BLaER1 (cell line): ENCODE measurements at regions not wholly inside any gene's neighbourhood (a gene's known extent, or its start where the extent isn't known, plus 50 kb on each side); places are given as distances from the start of the nearest gene placed in this dataset.

Experiments
- H3K27ac ChIP-seq: shearing (Covaris generic); formaldehyde crosslinking; 2 replicates; pipeline ENCODE4 v1.8.1; 2022
- H3K27me3 ChIP-seq: shearing (Covaris generic); formaldehyde crosslinking; 2 replicates; pipeline ENCODE4 v1.8.1; 2022
- H3K36me3 ChIP-seq: shearing (Covaris generic); formaldehyde crosslinking; 2 replicates; pipeline ENCODE4 v1.8.1; 2022
- H3K4me1 ChIP-seq: shearing (Covaris generic); formaldehyde crosslinking; 2 replicates; pipeline ENCODE4 v1.8.1; 2022
- H3K4me2 ChIP-seq: shearing (Covaris generic); formaldehyde crosslinking; 2 replicates; pipeline ENCODE4 v1.8.1; 2022
- H3K4me3 ChIP-seq: shearing (Covaris generic); formaldehyde crosslinking; 2 replicates; pipeline ENCODE4 v1.8.1; 2022
- H3K9ac ChIP-seq: shearing (Covaris generic); formaldehyde crosslinking; 2 replicates; pipeline ENCODE4 v1.8.1; 2022
- H3K9me3 ChIP-seq: shearing (Covaris generic); formaldehyde crosslinking; 2 replicates; pipeline ENCODE4 v1.8.1; 2022
- H4K20me1 ChIP-seq: shearing (Covaris generic); formaldehyde crosslinking; 2 replicates; pipeline ENCODE4 v1.8.1; 2022
- Cebpa-rat ChIP-seq: shearing (Covaris generic); IDR thresholded peaks from 2 replicates; pipeline ENCODE4 v1.8.1; 2022

- Histone ChIP-seq H3K4me3 (no peak overlapping the region), H4K20me1 (no peaks in the 10 kb centered on the region), H3K4me1 (peaks cover 11% of the 10 kb centered on the region), H3K27me3 (no peaks in the 10 kb centered on the region), H3K9ac (no peak overlapping the region), H3K4me2 (no peak overlapping the region), H3K27ac (no peak overlapping the region), H3K36me3 (no peaks in the 10 kb centered on the region), H3K9me3 (no peaks in the 10 kb centered on the region)
- no peak for TF ChIP-seq Cebpa-rat
These were observed 65.8 kb upstream of the MED4 start for GRCh38 chr13:48160606-48161278.

GRCh38 chr13:48159826-48160225 lies 64.9 kb upstream of the MED4 start:
- H3K27ac ChIP-seq, result no peak overlapping the region

DNA sequence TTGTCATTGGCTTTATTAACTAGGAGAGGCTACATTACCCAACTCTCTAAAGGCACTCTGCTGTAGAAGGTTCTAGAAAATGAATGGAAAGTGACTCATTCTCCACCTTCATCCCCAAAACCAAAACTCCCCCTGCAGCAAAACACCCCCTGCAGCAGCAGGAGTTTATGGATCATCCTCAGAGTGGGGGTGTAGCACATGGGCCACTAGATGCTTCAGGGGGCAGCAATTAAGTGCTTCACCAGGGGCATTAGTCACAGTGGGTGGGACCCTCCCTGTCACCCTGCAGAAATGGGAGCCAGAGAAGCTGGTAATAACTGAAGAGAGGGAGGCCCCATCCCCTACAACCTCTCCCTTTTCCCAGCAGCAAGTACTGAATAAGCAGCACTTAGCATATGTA lies 64.5 kb upstream of the MED4 start:
- Histone ChIP-seq H3K9ac (no peak overlapping the region), H3K4me2 (no peak overlapping the region), H3K27ac (no peak overlapping the region), H4K20me1 (no peaks in the 10 kb centered on the region), H3K9me3 (no peaks in the 10 kb centered on the region), H3K4me3 (no peak overlapping the region), H3K36me3 (no peaks in the 10 kb centered on the region), H3K27me3 (no peaks in the 10 kb centered on the region), H3K4me1 (peaks cover 13% of the 10 kb centered on the region)
- no peak for TF ChIP-seq Cebpa-rat

More at GRCh38 chr13:48159826-48160225, 64.9 kb upstream of the MED4 start:
- Histone ChIP-seq H3K9ac (no peak overlapping the region), H3K4me1 (peaks cover 13% of the 10 kb centered on the region), H3K4me3 (no peak overlapping the region), H4K20me1 (no peaks in the 10 kb centered on the region), H3K27me3 (no peaks in the 10 kb centered on the region), H3K4me2 (no peak overlapping the region), H3K9me3 (no peaks in the 10 kb centered on the region), H3K36me3 (no peaks in the 10 kb centered on the region)
- TF ChIP-seq Cebpa-rat, result no peak

GRCh38 chr13:48158915-48159314 lies 64.0 kb upstream of the MED4 start:
- no peak overlapping the region for H3K9ac ChIP-seq

GRCh38 chr13:48158290-48158689 lies 63.4 kb upstream of the MED4 start:
- no peaks in the 10 kb centered on the region for H3K27me3 ChIP-seq
- H3K27ac ChIP-seq, result no peak overlapping the region
- no peak overlapping the region for H3K4me3 ChIP-seq
- TF ChIP-seq Cebpa-rat, result no peak
- no peaks in the 10 kb centered on the region for H4K20me1 ChIP-seq
- H3K36me3 ChIP-seq, result no peaks in the 10 kb centered on the region
- H3K4me1 ChIP-seq, result peaks cover 13% of the 10 kb centered on the region
- H3K9me3 ChIP-seq, result no peaks in the 10 kb centered on the region
- no peak overlapping the region for H3K4me2 ChIP-seq
- no peak overlapping the region for H3K9ac ChIP-seq

More at GRCh38 chr13:48158915-48159314, 64.0 kb upstream of the MED4 start:
- H3K4me3 ChIP-seq, result no peak overlapping the region
- H4K20me1 ChIP-seq, result no peaks in the 10 kb centered on the region
- H3K9me3 ChIP-seq, result no peaks in the 10 kb centered on the region
- no peak overlapping the region for H3K27ac ChIP-seq
- H3K4me1 ChIP-seq, result peaks cover 13% of the 10 kb centered on the region
- H3K27me3 ChIP-seq, result no peaks in the 10 kb centered on the region
- H3K4me2 ChIP-seq, result no peak overlapping the region
- TF ChIP-seq Cebpa-rat, result no peak
- H3K36me3 ChIP-seq, result no peaks in the 10 kb centered on the region

GRCh38 chr13:48156466-48156865 lies 61.6 kb upstream of the MED4 start:
- H3K4me2 ChIP-seq, result peak overlapping the region; percentile 29
- H3K9ac ChIP-seq, result no peak overlapping the region

GRCh38 chr13:48155848-48156247 lies 60.9 kb upstream of the MED4 start:
- H3K9ac ChIP-seq, result no peak overlapping the region
- no peak overlapping the region for H3K4me3 ChIP-seq
- peaks cover 13% of the 10 kb centered on the region for H3K4me1 ChIP-seq
- no peak for TF ChIP-seq Cebpa-rat
- H4K20me1 ChIP-seq, result no peaks in the 10 kb centered on the region
- H3K9me3 ChIP-seq, result no peaks in the 10 kb centered on the region
- peak overlapping the region; percentile 29 for H3K4me2 ChIP-seq
- H3K27me3 ChIP-seq, result no peaks in the 10 kb centered on the region
- H3K36me3 ChIP-seq, result no peaks in the 10 kb centered on the region
- no peak overlapping the region for H3K27ac ChIP-seq

More at GRCh38 chr13:48156466-48156865, 61.6 kb upstream of the MED4 start:
- Histone ChIP-seq H3K27me3 (no peaks in the 10 kb centered on the region), H3K9me3 (no peaks in the 10 kb centered on the region), H3K36me3 (no peaks in the 10 kb centered on the region), H3K27ac (no peak overlapping the region), H3K4me3 (no peak overlapping the region), H4K20me1 (no peaks in the 10 kb centered on the region), H3K4me1 (peaks cover 13% of the 10 kb centered on the region)
- no peak for TF ChIP-seq Cebpa-rat

- H3K9ac ChIP-seq, result no peak overlapping the region
- no peak overlapping the region for H3K4me3 ChIP-seq
- no peak for TF ChIP-seq Cebpa-rat
- no peaks in the 10 kb centered on the region for H3K9me3 ChIP-seq
- H3K36me3 ChIP-seq, result no peaks in the 10 kb centered on the region
- H3K27ac ChIP-seq, result no peak overlapping the region
- no peak overlapping the region for H3K4me2 ChIP-seq
- peaks cover 13% of the 10 kb centered on the region for H3K4me1 ChIP-seq
- no peaks in the 10 kb centered on the region for H3K27me3 ChIP-seq
- H4K20me1 ChIP-seq, result no peaks in the 10 kb centered on the region
These were observed 59.8 kb upstream of the MED4 start for GRCh38 chr13:48154671-48155070.

DNA sequence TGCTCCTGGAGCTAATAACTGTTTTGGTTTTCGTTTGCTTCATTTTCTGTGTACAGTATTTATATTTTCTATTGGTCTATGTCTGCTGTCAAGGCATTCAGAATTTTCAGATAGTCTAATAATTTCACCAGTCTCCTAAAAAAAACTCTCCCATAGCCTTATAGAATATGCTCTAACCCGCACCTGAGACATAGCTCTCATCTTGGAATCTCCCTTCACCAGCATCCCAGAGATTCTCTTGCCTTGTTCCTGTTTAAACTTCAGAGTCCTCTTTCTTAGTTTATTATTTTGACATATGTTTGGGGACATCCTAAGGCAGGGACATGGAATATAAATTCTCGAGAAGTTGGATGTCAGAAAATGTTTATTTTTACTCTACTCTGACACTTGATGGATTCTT lies 58.3 kb upstream of the MED4 start:
- Histone ChIP-seq H3K4me2 (no peak overlapping the region), H4K20me1 (no peaks in the 10 kb centered on the region), H3K9me3 (no peaks in the 10 kb centered on the region), H3K4me3 (no peak overlapping the region), H3K27me3 (no peaks in the 10 kb centered on the region), H3K4me1 (peaks cover 13% of the 10 kb centered on the region), H3K27ac (no peak overlapping the region), H3K36me3 (no peaks in the 10 kb centered on the region), H3K9ac (no peak overlapping the region)
- TF ChIP-seq Cebpa-rat, result no peak

DNA sequence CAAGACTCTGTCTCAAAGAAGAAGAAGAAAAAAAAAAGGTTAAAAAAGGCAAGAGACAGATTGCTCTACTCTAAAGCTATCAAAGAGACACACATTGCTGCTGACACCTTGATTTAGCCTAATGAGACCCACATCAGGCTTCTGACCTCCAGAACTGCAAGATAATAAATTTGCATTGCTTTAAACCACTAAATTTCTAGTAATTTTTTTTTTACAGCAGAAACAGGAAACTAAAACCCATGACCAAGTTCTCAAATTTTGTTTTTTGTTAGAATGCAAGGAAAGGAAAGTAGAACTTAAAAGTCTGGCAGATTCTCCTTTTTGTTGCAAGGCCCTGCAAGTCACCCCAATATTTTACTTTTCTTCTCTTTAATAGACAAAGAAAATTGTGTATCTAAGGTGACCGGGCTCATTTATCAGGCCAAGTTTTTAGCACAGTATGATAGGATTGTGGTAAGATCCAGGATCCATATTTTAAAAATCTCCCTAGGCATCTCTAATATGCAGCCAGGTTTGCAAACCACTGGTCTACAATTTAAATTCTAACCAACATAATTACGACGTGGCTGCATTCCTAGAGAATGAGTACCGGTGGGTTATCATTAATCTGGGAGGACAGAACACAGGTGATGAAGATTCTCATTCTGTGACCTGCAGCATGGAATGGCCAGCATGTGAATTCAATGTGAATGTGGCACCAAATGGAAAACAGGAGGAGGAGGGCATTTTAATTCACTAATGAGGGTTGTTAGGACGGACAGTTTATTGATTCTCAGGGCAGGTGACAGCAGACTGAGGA lies 56.7 kb upstream of the MED4 start:
- Histone ChIP-seq H3K36me3 (no peaks in the 10 kb centered on the region), H3K4me1 (peaks cover 10% of the 10 kb centered on the region), H3K27ac (no peak overlapping the region), H3K4me3 (no peak overlapping the region), H3K27me3 (no peaks in the 10 kb centered on the region), H3K9me3 (no peaks in the 10 kb centered on the region), H3K4me2 (no peak overlapping the region), H4K20me1 (no peaks in the 10 kb centered on the region), H3K9ac (no peak overlapping the region)
- TF ChIP-seq Cebpa-rat, result no peak
